22Rv1 (cell line): ENCODE measurements at regions not wholly inside any gene's neighbourhood (a gene's known extent, or its start where the extent isn't known, plus 50 kb on each side); places are given as distances from the start of the nearest gene placed in this dataset.

Experiments
- ZFX ChIP-seq: fragments of 450-650 bp; IDR thresholded peaks from 2 replicates; pipeline ENCODE4 v1.6.1; 2017; ENCODE audit warnings: antibody characterized with exemption, borderline replicate concordance
- TF ChIP-seq, protein P1 (sequence below): fragments of 450-650 bp; IDR thresholded peaks from 2 replicates; pipeline ENCODE4 v1.5.1; 2017; ENCODE audit warnings: mild to moderate bottlenecking

DNA sequence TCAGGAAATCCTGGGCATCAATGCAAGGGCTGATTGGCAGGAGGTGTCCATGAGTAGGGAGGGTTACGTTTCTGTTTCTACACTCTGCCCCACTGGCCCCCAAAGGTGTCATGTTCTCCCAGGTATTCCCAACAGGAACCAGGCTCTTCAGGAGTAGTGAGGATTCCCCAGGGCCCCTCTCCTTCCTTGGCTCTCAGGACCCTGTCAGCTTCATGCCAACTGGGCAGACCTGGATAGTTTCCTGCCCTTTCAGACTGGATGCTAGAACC lies 480.6 kb upstream of the HS6ST1 start:
- TF ChIP-seq, protein P1, sequence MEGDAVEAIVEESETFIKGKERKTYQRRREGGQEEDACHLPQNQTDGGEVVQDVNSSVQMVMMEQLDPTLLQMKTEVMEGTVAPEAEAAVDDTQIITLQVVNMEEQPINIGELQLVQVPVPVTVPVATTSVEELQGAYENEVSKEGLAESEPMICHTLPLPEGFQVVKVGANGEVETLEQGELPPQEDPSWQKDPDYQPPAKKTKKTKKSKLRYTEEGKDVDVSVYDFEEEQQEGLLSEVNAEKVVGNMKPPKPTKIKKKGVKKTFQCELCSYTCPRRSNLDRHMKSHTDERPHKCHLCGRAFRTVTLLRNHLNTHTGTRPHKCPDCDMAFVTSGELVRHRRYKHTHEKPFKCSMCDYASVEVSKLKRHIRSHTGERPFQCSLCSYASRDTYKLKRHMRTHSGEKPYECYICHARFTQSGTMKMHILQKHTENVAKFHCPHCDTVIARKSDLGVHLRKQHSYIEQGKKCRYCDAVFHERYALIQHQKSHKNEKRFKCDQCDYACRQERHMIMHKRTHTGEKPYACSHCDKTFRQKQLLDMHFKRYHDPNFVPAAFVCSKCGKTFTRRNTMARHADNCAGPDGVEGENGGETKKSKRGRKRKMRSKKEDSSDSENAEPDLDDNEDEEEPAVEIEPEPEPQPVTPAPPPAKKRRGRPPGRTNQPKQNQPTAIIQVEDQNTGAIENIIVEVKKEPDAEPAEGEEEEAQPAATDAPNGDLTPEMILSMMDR = no peak
- no peak for TF ChIP-seq ZFX
